Activated naive CD4-positive, alpha-beta T cell treated with anti-CD3 and anti-CD28 coated beads for 36 hours (primary cell): ENCODE measurements at regions not wholly inside any gene's neighbourhood (a gene's known extent, or its start where the extent isn't known, plus 50 kb on each side); places are given as distances from the start of the nearest gene placed in this dataset.

Source experiments
- CTCF ChIA-PET: fragments of 350-600 bp; sonication (Branson Sonifier 250); formaldehyde crosslinking; loops from one replicate; lab custom pipeline; 2021; ENCODE audit warnings: antibody characterized with exemption; lab: Charles Lee
- DNase-seq: peaks from one replicate; pipeline ENCODE4 v3.0.0-alpha.2; 2020
- H3K27ac Mint-ChIP-seq: one replicate; pipeline ENCODE4 v1.8.0; 2021; ENCODE audit warnings: mild to moderate bottlenecking, mixed read lengths
- H3K27me3 Mint-ChIP-seq: one replicate; pipeline ENCODE4 v1.8.0; 2021; ENCODE audit warnings: low read depth, mixed read lengths
- H3K36me3 Mint-ChIP-seq: one replicate; pipeline ENCODE4 v1.8.0; 2021; ENCODE audit warnings: low read depth, mixed read lengths
- H3K4me1 Mint-ChIP-seq: one replicate; pipeline ENCODE4 v1.8.0; 2021; ENCODE audit warnings: low read depth, mixed read lengths
- H3K4me3 Mint-ChIP-seq: one replicate; pipeline ENCODE4 v1.8.0; 2021; ENCODE audit warnings: mild to moderate bottlenecking, moderate library complexity, mixed read lengths
- H3K9me3 Mint-ChIP-seq: one replicate; pipeline ENCODE4 v1.8.0; 2021; ENCODE audit warnings: mixed read lengths
- intact Hi-C: fragments of 100-400 bp; cut with micrococcal nuclease; formaldehyde crosslinking; loops from one replicate; pipeline ENCODE4 v1.15.1; 2023

DNA sequence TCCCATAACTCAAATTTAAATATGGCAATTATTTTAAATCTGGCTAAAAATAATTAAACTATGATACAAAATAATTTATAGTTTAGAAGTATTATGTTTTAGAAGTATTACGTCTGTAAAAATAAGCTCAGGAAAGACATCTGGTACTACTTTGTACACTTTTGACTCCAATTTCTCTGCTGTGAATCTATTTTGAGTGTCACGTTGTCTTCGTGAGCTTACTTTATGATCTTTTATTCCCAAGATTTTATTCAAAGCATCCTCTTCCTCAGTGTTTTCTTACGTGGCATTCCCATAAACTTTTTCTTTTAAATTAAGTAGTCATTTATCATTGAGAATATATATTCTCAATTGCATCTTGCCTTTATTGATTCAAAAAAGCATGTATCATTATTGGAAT, 223.3 kb upstream of the KCNJ16 start:
- CTCF ChIA-PET: no interaction called here
- intact Hi-C loops: no loop called here
- Mint-ChIP-seq H3K36me3 (no peaks in the 10 kb centered on the region), H3K27ac (no peak overlapping the region), H3K27me3 (no peaks in the 10 kb centered on the region), H3K4me3 (no peak overlapping the region), H3K4me1 (no peaks in the 10 kb centered on the region), H3K9me3 (peaks cover 6% of the 10 kb centered on the region)
- no peak for DNase-seq

DNA sequence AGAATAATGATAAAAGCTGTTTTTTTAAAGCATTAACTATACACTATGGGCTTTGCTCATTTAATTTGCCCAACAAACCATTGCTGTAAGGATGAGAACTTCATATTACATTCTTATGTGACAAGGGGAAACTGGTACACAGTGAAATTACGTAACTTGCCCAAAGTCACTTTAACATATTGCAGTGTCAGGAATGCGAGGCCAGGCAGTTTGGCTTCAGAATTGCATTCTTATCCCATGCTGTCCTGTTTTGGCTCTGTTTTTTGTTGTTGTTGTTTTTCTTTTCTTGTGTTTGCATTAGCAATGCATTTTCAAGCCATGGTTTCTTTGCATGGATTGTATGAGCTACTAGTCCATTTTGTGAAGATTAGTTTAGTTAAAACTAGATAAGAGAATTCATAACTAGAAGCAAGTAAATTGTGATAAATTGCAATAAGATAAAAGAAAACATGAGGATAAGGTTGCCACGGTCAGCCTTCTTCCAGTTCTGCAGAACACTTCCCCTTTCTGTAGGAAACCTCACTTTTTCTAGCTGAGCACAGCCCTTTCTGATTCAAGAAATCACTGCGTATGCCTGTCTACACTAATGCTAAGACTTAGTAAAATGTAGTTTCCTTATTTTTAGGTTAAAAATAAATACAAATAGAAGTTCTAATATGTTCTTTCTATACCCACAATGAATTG, 221.3 kb upstream of the KCNJ16 start:
- Mint-ChIP-seq H3K27ac (no peak overlapping the region), H3K4me1 (no peaks in the 10 kb centered on the region), H3K4me3 (no peak overlapping the region), H3K9me3 (peaks cover 4% of the 10 kb centered on the region), H3K36me3 (no peaks in the 10 kb centered on the region), H3K27me3 (no peaks in the 10 kb centered on the region)
- DNase-seq: no peak
- intact Hi-C loops: no loop called here
- CTCF ChIA-PET: no interaction called here

DNA sequence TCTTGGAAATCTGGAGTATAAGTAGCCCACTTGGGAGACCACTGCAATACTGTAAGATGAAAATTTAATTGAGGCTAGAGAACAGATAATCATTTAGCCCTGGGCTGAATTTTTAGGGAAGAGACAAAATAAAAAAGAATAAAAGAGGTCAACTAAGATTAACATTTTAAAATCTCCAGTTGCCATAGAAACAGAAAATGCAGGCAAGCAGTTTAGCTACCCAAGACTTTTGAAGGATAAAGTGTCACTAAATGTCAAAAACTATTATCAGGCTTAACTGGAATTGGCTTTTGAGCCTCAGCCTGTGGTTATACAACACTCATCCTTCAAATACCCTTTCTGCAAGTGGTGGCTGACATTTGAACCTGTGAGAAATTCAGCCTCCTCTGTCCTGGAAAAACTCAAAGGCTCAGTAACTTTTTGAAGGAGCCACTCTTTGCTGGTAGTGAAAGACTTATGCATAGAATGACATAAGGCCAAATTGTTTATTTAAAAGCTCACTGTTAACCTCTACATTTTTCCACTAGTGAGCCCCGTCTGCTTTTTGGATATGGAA, 220.7 kb upstream of the KCNJ16 start:
- no peaks in the 10 kb centered on the region for H3K4me1 Mint-ChIP-seq
- intact Hi-C loops: no loop called here
- no peak for DNase-seq
- CTCF ChIA-PET: no interaction called here
- no peak overlapping the region for H3K27ac Mint-ChIP-seq
- H3K4me3 Mint-ChIP-seq: no peak overlapping the region
- H3K27me3 Mint-ChIP-seq: no peaks in the 10 kb centered on the region
- H3K36me3 Mint-ChIP-seq: no peaks in the 10 kb centered on the region
- H3K9me3 Mint-ChIP-seq: peaks cover 7% of the 10 kb centered on the region

DNA sequence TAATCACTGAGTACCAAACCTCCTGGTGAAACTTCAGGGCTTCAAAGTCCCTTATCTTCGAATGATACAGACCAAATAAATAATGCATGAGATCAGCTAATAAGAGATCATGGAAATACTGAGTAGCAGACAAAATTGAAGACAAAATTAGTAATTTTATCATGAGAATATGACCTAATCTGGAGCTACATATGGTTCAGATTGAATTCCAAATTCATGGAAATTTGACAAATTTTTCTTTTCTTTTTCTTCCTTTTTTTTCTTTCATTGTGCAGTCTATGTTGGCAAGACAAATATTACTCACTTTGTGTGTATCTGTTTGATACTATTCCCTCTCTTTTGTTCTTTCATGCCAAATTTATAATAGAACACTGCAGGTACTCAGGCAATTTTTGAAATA, 218.1 kb upstream of the KCNJ16 start:
- no peak overlapping the region for H3K4me3 Mint-ChIP-seq
- peaks cover 13% of the 10 kb centered on the region for H3K9me3 Mint-ChIP-seq
- no peak for DNase-seq
- H3K27me3 Mint-ChIP-seq: no peaks in the 10 kb centered on the region
- no peak overlapping the region for H3K27ac Mint-ChIP-seq
- CTCF ChIA-PET: no interaction called here
- intact Hi-C loops: no loop called here
- no peaks in the 10 kb centered on the region for H3K4me1 Mint-ChIP-seq
- no peaks in the 10 kb centered on the region for H3K36me3 Mint-ChIP-seq

DNA sequence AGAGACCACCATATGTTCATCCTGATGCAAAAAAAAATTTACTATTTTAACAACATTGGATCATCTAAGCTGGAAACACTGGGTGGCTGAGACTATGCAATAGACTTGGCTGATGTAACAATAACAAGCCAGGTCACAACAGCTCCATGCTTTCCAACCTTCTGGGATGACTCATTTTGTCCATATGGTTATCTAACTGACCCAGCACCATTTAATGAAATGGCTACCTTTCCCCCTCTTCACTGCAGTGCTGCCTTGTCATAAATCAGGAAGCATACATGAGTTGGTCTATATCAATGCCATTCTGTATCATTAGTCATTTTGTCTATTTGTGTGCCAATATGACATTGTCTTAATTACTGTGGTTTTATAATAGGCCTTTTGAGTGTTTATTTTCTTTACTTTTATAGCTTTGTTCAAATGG, 217.6 kb upstream of the KCNJ16 start:
- H3K36me3 Mint-ChIP-seq: no peaks in the 10 kb centered on the region
- CTCF ChIA-PET: no interaction called here
- H3K27me3 Mint-ChIP-seq: no peaks in the 10 kb centered on the region
- H3K9me3 Mint-ChIP-seq: peaks cover 13% of the 10 kb centered on the region
- H3K4me1 Mint-ChIP-seq: no peaks in the 10 kb centered on the region
- H3K27ac Mint-ChIP-seq: no peak overlapping the region
- intact Hi-C loops: no loop called here
- DNase-seq: no peak
- no peak overlapping the region for H3K4me3 Mint-ChIP-seq

DNA sequence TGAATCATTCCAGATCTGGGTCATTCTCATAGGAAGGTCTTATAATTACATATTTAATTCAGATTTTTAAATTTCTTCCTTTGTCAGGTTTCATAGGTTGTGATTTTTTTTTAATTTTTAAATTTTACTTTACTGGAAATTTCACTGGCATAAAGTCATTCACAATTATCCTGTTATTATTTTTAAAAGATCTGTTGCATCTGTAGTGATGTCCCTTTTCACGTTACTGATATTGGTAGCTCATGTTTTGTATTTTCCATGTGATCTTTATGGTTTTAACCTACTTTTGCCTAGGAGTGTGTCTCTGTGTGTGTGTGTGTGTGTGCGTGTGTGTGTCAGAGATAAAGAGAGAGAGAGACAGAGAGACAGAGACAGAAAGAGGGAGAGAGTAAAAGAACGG, 216.6 kb upstream of the KCNJ16 start:
- Mint-ChIP-seq H3K27ac (no peak overlapping the region), H3K27me3 (no peaks in the 10 kb centered on the region), H3K9me3 (peaks cover 13% of the 10 kb centered on the region), H3K36me3 (no peaks in the 10 kb centered on the region), H3K4me3 (no peak overlapping the region), H3K4me1 (no peaks in the 10 kb centered on the region)
- CTCF ChIA-PET: no interaction called here
- DNase-seq: no peak
- intact Hi-C loops: no loop called here

DNA sequence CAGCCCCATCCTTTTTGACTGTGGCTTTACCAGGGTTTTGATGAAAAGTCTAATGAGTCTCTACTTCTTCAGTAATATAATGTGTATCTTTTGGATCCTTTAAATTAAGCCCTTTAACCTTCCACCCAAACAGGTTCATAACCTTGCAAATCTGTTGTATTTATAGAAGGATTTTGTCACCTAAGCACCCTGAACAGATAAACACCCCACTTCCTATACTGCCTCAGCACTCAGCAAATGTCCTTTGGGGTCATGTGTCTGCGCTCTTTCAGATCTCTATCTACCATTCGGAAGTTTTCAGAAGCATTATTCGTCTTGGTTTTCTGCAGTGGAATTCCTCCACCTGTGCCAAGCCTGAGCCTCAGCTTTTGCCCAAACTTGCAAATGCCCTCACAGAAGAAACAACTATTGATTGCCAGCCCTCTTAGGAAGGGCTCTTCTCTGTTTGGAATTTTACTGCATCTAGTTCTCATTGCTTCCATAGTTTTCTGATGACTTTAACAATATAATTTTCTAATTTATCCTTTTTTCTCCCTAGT, 214.8 kb upstream of the KCNJ16 start:
- Mint-ChIP-seq H3K27me3 (no peaks in the 10 kb centered on the region), H3K4me3 (no peak overlapping the region), H3K27ac (no peak overlapping the region), H3K9me3 (peaks cover 13% of the 10 kb centered on the region), H3K36me3 (no peaks in the 10 kb centered on the region), H3K4me1 (no peaks in the 10 kb centered on the region)
- DNase-seq: no peak
- CTCF ChIA-PET: no interaction called here
- intact Hi-C loops: no loop called here

DNA sequence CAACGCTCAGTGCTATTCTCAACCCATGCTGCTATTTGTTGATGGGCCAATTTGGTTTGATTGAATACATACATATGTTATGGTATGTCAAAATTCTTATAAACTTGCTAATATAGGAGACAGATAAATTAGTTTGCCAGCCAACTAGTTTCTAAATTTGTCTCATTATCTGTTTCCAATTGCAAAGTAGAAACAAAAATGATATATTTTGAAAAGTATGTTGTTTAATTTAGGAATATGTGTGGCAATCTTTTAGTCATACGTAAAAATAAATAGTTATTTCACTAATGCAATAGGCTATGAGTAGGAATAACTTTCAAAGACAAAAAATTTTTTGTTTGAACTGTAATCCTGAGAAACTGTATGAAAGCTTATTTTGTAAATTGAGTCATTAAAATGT, 210.6 kb upstream of the KCNJ16 start:
- no peaks in the 10 kb centered on the region for H3K27me3 Mint-ChIP-seq
- no peaks in the 10 kb centered on the region for H3K36me3 Mint-ChIP-seq
- no peak overlapping the region for H3K27ac Mint-ChIP-seq
- no peak for DNase-seq
- peaks cover 8% of the 10 kb centered on the region for H3K9me3 Mint-ChIP-seq
- intact Hi-C loops: no loop called here
- no peak overlapping the region for H3K4me3 Mint-ChIP-seq
- H3K4me1 Mint-ChIP-seq: no peaks in the 10 kb centered on the region
- CTCF ChIA-PET: interaction anchor here (0.6 to 0.7 kb wide), 2 partner anchors 273 to 300 kb away, joined by 4 to 5 read pairs; no protein-coding TSS in a partner anchor

DNA sequence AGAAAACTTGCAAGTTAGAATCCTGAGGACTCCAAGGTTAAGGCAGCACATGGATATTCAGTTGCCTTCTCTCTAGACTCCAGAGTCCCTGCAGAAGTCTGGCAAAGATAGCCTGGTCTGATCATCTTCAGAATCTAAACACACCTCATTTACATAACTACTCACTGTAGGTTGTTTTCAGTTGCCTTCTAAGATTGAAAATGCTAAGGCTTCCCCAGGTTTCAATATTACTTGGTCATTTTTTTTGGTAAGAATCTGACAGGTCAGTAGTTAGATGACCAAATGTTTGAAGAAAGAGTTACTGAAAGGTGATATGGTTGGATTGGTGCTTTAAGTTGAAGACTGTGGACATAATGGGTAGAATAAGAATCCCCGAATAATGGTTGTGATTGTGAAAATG, 205.4 kb upstream of the KCNJ16 start:
- H3K36me3 Mint-ChIP-seq: no peaks in the 10 kb centered on the region
- H3K9me3 Mint-ChIP-seq: peaks cover 4% of the 10 kb centered on the region
- no peak overlapping the region for H3K4me3 Mint-ChIP-seq
- H3K27ac Mint-ChIP-seq: no peak overlapping the region
- CTCF ChIA-PET: no interaction called here
- H3K27me3 Mint-ChIP-seq: no peaks in the 10 kb centered on the region
- no peak for DNase-seq
- no peaks in the 10 kb centered on the region for H3K4me1 Mint-ChIP-seq
- intact Hi-C loops: no loop called here

DNA sequence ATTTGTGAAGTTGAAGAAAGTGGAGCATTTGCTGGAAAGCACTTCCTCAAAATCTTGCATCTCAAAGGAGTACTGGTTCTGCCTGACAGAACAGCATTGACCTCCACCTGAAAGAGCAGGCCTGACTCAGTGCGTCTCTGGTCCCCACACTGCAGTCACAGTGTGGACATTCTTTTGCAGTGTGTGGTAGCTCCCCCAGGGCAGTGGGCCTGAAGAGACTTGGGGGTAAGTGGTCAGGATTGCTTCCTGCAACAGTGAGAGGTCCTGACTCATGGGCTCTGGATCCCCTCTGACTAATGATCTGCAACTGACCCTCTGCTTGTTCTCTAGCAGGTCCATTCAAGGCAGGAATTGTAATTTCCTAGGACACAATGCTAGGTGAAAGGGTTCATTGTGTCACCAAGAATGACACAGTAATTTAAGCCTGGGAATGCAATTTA, 204.9 kb upstream of the KCNJ16 start:
- Mint-ChIP-seq H3K36me3 (no peaks in the 10 kb centered on the region), H3K9me3 (peaks cover 4% of the 10 kb centered on the region), H3K27ac (no peak overlapping the region), H3K4me3 (no peak overlapping the region), H3K27me3 (no peaks in the 10 kb centered on the region), H3K4me1 (no peaks in the 10 kb centered on the region)
- intact Hi-C loops: no loop called here
- CTCF ChIA-PET: no interaction called here
- DNase-seq: no peak

DNA sequence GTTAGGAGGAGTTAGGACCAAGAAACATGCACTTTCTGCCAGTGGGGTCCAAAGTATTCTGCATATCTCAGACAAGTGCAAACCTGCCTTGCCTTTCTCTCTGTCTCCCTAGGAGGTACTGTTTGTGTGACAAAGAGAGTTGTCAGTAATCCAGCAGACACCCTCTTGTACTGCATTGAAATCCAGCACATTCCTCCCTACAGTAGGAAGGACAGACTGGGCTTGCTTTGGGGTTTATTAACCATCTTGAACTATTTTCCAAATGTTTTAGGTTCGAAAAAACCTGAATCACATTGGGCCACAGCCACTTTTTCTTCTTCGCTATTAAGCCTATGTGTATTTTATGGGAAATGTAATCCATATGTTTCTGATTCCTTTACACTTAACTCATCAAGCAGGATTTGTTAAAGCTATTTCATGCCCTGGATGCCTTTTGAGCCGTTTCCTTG, 204.2 kb upstream of the KCNJ16 start:
- Mint-ChIP-seq H3K4me1 (no peaks in the 10 kb centered on the region), H3K27me3 (no peaks in the 10 kb centered on the region), H3K4me3 (no peak overlapping the region), H3K9me3 (peaks cover 4% of the 10 kb centered on the region), H3K27ac (no peak overlapping the region), H3K36me3 (no peaks in the 10 kb centered on the region)
- CTCF ChIA-PET: no interaction called here
- DNase-seq: no peak
- intact Hi-C loops: no loop called here

DNA sequence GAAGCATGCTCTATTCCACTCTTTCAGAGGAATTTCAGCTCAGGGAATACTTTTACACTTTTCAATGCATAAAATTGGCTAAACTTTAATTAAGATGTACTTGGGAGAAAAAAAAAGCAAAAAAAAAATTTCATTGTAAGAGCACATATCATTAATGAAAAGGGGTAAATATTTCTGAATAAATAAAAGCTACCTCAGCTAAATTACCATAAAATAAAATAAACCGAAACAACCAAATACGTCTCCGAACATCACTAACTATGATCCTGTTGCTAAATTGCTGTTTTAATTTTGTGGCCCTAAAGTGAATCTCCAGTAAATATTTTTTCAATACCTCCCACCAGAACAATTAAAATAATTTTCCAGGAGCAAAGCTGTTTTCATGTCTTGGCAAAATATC, 203.7 kb upstream of the KCNJ16 start:
- intact Hi-C loops: no loop called here

DNA sequence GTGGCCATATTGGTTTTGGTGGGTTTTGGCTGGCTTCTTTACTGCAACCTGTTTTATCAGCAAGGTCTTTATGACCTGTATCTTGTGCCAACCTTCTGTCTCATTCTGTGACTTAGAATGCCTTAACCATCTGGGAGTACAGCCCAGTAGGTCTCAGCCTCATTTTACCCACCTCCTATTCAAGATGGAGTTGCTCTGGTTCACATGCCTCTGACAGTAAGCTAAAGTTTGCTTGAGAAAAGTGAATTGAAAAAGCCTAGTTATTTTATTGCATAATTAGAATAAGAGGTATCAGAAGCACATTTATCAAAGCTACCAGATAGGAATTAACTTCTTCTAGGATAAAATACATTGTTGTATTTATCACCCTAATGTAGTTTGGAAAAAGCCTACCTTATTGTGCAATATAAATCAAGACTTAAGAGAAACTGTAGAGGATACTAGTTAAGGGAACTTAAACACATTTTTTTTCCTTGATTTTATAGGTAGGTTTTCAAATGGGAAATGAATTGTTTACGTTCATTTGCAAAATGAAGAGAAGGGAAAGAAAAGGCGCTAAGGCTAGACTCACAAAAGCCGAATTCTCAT, 202.3 kb upstream of the KCNJ16 start:
- Mint-ChIP-seq H3K27me3 (no peaks in the 10 kb centered on the region), H3K9me3 (peaks cover 6% of the 10 kb centered on the region), H3K36me3 (no peaks in the 10 kb centered on the region), H3K4me1 (no peaks in the 10 kb centered on the region), H3K4me3 (no peak overlapping the region), H3K27ac (no peak overlapping the region)
- intact Hi-C loops: no loop called here
- CTCF ChIA-PET: no interaction called here
- DNase-seq: no peak

More for the DNA sequence above, 203.7 kb upstream of the KCNJ16 start:
- Mint-ChIP-seq H3K27me3 (no peaks in the 10 kb centered on the region), H3K36me3 (no peaks in the 10 kb centered on the region), H3K27ac (no peak overlapping the region), H3K9me3 (peaks cover 4% of the 10 kb centered on the region), H3K4me3 (no peak overlapping the region), H3K4me1 (no peaks in the 10 kb centered on the region)
- no peak for DNase-seq
- CTCF ChIA-PET: interaction anchor here (0.8 kb wide), 1 partner anchor 277 kb away, joined by 3 read pairs; no protein-coding TSS in a partner anchor
